GM21381 (cell line): ENCODE measurements at regions not wholly inside any gene's neighbourhood (a gene's known extent, or its start where the extent isn't known, plus 50 kb on each side); places are given as distances from the start of the nearest gene placed in this dataset.

Source experiments
- ATAC-seq: cut with Tn5 transposase; IDR thresholded peaks from one replicate; pipeline ENCODE4 v1.9.1; 2021; ENCODE audit warnings: mild to moderate bottlenecking, moderate library complexity; ENCODE audit not compliant: unreplicated experiment

DNA sequence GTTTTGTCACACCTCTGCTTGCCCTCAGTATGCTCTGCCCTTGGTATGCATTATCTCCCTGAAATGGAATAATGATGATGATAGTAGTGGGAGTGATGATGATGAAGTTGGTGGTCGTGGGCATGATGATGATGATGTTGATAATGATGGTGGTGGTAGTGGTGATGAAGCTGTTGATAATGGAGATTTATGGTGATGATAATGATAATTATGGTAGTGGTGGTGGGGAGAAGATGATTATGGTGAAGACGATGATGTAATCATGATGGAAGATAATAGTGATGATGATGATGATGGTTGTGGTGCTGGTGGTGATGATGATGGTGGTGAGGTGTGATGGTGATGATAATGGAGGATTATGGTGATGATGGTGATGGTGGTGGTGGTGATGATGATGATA, 390.1 kb upstream of the EEF2KMT start:
- ATAC-seq, result no peak

DNA sequence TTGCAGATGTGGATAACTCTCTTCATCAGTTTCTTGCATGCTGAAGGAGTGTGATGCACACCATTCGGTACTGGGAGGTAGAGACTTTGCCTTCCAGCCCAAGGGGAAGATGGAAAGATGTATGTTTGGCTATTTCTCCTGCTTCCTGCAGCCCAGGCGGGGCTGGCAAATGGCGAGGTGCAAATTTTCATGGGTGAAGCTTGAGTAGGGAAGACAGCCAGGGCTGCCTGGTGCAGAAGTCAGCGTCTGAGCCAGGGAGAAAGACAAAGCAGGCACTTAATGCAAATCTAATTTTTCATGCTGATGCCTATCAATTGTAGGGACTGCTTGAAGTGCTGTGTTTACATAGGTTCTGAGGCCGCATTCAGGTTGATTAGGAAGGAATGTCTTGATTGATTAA, 384.7 kb upstream of the EEF2KMT start:
- ATAC-seq, result no peak

DNA sequence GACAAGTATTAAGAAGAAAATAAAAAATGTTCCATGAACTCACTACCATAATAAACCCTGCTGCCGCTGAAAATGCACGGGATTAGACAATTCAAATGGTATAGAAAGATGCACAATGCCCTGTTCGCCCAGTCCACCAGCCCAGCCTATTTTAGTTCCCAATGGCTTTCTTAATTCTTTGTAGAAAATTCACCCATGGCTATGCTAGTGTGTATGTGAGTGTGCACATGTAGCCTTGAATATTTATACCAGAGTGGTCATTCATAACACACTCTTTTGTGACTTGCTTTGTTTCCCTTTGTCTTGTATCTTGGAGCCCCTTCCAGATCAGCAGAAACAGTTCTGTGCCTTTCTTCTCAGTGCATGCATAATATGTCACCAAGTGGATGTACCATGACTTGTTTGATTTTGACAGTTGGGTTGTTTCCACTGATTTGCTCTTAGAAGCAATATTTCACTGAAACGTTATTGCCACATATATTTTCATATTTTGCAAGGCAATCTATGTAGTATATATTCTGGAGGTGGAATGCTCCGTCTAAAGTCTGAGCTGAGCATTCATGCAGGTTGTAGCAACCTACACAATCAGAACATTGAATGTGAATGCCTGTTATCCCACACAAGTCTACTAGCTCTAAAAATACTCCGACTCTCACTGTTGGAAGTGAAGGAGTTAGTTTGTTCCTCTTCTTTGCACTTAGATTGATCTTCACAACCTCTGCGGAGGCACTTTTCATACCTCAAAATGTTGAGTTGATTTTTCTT, 383.0 kb upstream of the EEF2KMT start:
- ATAC-seq, result no peak

DNA sequence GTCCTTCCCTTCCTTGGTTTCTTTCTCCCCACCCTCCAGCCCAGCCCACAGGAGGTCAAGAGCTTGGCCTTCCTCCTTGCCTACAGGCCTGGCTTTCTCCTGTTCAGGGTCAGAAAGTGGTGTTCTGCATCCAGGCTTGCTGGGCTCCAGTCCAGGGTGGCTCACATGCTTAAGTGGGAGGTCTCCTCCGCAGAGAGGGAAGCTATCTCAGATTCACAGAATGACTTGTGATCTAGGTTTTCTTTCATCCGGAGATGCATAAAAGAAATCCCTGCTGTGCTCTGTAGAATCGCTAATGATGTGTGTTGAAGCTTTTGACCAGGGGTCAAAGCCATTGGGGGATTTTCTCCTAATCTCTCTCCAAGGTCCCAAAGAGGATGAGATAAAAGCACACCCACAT, 382.3 kb upstream of the EEF2KMT start:
- ATAC-seq, result no peak

DNA sequence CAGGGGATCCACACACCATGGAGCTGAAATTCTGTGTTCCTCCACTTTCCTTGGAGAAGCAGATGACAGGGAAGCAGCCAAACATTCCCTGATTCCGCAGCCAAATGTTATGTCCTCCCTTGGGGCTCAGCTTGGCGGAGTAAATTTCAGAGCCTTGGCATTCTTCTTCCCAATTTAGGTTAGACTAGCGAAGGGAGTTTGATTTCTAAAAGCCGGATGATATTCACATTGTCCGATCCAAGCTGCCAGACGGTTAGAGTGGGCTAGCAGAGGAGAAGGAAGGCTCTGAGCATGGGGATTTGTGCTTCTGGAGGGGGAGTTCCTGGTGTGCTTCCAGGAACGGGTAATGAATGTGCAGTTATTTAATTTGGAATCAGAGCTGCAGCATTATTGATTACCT, 380.4 kb upstream of the EEF2KMT start:
- no peak for ATAC-seq

DNA sequence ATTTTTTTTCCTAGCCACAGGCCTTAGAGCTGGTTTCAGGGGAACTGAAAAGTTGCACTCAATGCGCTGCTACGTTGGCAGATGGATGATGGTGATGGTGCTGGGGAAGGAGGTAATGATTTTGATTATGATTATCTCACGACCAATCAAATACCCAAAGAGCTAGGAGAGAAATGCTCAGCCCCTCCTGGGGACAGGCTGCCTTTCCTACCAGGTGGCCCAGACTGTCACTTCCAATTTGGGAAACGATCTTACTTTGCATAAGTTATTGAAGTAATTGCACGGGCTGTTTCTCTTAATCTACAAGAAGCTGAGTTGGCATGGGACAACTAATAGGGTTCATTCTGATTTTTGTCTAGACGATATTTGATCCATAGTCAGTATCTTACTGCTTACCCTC, 379.7 kb upstream of the EEF2KMT start:
- no peak for ATAC-seq

DNA sequence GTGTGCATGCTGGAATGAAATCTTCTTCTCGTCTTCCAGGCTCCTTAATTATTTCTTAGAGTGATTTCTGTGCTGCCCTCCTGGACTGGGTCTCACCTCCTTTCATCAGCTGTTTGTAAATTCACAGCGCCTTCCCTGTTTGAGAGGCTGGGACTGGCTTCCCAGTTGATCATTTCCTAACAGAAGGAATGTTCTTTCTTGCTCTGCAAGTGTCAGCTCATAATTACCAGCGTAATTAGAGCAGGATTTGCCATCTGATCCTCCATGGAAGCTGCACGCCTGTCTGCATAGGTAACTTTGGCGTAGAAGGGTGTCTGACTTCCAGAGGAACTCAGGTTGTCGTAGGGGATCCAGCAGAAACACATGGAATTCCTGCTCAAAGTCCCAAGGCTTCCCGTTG, 375.0 kb upstream of the EEF2KMT start:
- ATAC-seq, result no peak

DNA sequence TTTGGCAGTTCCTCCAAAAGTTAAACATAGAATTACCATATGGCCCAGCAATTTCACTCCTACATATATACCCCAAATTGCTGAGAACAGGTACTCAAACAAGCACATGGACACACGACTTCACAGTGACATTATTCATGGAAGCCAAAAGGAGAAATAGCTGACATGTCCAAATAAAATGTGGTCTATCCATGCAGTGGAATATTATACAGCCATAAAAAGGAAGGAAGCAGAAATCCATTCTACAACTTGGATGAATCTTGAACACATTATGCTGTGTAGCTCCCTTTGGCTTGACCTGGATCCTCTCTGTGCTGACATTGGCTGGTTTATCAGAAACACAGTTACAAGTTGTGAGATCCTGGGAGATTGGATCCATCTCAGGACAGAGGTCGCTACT, 370.9 kb upstream of the EEF2KMT start:
- no peak for ATAC-seq

DNA sequence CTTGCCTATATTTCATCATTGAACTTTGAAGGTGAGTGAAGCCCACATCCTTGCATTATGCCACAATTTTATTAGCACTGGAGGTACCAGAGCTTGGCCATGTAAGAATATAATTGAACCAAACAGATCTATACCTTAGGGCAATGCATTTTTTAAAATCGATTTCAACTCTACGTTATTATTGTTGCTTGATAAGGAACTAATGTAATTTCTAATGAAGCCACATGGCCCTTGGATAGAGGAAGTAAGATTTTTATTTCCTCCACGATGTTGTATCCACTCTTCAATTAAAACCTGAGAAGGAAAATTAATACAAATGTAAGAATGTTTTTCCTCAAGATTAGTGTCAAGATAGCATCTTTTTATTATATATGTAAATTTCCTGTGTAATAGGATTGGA, 370.0 kb upstream of the EEF2KMT start:
- no peak for ATAC-seq

DNA sequence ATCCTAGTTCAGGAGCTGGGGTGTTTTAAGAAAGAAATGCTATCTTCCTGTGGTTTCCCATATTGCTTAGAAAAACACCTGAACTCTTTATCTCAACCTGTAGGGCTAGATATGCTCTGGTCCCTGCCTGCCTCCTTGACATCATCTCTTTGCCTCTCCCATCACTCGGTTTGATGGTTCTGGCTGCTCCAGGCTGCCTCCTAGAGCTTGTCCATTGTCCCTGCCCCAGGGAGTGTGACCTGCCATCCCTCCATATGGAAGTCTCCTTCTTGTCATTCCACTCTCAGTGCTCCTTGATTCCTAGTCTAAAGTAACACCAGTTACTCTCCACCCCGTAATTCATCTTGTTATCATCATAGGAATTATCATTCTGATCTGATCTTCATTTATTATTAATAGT, 369.0 kb upstream of the EEF2KMT start:
- no peak for ATAC-seq

DNA sequence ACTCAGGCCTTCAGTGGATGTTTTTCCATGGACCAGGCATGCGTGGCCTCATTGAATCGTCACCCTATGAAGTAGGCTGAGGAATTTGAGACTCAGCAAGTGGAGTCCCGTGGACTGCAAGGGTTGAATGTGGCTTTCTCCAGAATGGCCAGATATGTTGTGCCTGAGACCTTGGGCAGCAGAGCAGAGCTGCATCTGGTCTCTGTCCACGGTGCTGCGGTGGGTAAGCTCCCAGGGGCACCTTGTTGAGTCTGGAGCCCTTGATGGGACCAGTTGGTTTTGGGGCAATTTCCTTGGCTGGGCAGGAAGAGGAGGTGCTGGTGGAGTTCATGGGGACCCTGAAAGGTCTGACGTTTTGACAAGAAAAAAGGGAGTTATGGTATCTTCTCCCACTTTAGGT, 368.1 kb upstream of the EEF2KMT start:
- no peak for ATAC-seq

DNA sequence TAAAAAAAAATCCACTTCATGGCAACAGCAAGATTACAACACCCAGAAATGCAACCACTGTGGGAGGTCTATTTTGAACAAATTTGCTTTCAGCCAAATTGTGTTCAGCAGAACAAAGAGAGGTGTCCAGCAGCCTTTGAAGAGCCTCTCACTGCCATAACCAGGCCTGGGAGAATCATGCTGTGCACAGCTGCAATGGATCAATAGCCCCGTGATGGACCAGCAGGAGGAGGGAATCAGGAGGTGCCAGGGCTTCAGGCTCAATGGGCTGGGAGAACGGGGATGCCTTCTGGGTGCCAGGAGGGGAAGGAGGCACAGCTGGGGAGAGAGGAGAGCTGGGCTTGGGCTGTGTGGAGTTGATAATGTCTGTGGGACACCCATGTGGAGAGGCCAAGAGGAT, 366.2 kb upstream of the EEF2KMT start:
- no peak for ATAC-seq

DNA sequence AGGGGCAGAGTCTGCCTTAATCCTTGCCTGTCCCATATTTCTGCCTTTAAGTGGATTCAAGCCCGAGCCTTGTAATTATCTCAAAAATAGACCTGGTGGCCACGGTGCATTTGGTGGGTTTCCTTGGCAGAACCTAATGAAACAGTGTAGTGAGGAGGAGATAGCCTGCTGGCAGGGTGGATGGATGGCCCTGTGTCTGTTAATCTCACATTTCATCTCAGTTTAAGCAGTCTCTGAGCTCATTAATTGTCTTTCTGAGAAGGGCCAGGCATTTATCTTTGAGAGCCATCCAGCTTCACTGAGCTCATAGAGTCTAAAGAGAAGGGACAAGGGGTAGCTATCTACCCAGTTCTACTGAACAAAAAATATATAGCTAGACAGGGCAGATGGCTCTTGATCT, 364.0 kb upstream of the EEF2KMT start:
- ATAC-seq, result no peak

DNA sequence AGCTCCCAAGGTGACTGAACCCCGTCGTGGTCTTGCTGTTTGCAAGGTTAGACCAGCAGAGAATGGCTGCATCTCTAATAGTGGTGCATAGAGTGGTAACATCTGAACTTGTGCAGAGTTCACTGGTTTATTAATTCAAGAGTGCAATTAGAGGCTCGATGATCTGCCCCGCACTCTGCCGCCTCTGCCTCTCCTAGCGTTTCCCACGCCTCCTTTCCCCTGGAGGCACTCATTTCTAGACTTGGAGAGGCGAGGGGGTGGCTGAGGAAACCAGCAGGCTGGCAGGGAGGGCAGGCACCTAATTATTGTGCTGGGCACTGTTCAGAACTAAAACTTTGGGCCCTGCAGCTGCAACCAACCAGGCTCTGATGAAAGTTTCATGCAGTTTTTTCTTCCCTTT, 363.5 kb upstream of the EEF2KMT start:
- ATAC-seq, result no peak

DNA sequence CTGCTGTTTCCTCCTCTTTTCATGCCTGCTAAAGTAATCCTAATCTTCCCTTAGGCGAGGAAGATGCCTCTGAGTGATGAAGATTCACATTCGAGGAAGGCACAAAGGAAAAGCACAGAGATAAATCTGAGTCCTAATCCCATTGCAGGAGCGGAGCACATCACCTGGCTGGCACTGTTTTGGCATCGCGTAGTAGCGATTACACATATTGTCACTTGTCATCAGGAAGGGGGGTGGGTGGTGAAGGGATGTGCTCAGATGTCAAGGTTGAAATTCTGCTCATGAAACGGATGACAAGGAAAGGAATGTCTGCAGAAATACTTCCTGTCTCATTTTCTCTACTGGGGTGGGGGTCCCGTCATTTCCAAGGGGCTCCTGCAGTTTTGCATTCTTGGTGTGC, 363.1 kb upstream of the EEF2KMT start:
- no peak for ATAC-seq

DNA sequence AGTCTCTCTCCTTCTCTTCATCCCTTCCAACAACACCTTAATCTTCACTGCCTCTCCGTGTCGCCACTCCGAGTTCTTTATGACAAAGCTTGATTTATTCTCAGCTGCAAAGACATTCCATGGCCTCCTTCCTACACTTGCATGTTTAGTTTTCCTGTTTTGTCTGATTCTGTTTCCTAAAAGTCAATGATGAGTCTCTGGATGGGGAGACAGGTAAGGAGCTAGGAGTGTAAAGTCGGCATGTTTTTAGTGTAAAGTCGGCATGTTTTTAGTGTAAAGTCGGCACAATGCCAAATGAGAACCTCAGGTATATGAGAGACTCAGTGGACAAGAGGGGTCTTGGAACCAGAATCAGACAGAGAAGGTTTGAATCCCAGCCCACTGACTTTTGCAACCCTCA, 362.3 kb upstream of the EEF2KMT start:
- ATAC-seq, result no peak

DNA sequence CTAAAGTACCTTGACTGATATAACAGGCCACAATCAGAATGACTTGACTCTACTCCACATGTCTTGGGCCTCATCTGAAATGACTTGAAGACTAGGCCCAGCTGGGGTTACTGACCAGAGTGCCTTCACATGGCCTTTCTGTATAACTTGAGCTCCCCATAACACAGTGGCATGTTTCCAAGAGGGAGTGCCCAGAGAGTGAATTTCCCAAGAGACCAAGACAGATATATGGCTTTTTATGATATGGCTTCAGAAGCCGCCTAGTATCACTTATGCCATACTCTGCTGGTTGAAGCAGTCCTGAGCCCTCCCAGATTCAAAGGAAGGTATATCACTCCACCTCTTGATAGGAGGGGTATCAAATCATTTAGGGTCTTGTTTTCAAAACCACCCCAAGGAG, 357.5 kb upstream of the EEF2KMT start:
- no peak for ATAC-seq

DNA sequence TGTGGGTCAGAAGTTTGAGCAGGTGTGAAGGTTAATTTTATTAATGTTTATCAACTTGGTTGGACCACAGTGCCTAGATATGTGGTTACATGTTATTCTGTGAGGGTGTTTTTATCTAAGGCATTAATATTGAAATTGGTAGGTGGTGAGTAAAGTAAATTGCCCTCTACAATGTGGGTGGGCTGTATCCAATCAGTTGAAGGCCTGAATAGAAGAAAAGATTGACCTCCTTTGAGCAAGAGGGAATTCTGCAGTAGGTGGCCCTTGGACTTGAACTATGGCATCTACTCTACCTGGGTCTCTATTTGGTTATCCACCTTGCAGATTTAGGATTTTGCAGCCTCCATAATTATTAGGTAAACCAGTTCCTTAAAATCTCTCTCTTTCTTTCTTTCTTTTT, 356.8 kb upstream of the EEF2KMT start:
- ATAC-seq, result no peak

DNA sequence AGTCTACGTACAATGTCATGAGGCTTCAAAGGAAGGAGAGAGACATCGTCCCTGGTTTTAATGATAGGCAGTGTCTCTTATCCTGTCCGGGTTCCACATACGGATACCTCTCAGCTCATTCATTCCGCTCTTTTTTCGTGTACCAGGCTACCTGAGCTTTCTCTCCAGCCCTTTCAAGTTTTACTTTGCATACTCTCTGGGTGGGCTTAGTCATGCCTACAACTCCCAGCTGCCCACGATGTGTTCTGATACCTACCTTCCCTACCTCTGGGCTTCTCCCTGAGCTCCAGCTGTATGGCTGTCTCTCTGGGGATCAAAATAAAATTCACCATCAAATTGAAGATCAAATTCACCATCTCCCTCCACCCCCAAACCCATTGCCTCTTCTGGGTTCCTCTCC, 354.0 kb upstream of the EEF2KMT start:
- no peak for ATAC-seq

DNA sequence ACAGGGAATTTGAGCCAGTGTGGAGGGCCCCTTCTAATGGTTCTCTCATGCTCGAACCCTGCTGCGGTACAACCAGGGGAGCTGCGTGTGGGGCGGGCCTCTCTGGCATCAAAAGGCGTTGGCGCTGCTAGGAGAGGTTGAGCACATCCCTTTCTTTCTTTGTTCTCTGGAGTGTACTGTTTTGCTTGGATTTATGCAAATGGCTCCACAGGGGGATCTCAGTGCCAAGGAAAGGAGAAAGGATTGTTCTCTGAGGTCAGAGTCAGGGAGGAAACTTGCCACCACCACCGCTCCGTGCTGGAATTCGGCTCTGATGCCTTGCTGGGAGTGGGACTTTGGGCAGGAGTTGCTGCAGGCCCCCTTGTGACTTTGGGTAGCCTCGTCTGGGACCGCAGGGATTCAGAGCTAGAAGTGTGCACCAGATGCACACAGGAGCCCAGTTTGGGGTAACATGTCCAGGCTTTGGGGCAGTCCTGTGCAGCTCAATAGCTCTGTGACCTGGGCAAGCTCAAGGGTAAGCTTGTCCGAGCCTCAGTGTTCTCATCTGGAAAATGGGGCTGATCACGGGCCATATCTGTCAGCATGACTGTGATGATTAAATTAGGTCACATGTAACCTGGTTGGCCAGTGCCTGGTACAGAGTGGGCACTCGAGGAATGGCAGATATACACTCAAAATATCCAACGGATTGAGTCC, 353.0 kb upstream of the EEF2KMT start:
- no peak for ATAC-seq

DNA sequence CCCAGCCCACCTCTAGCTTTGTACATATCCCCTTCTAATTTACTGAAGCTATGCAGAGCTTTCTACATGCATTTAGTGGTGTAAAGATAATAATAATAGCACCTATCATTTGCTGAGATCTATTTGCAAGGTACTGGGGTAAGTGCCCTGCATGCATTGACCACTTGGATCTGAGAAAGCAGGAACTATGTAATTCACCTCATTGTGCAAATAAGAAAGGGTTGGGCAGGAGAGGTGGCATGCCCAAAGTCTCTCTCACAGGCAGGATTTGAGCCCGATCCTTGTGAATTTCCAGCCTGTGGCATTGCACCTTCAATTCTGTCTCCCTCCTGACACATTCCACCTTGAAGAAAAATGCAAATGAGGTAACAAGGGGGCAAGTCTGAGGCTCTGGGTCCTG, 352.3 kb upstream of the EEF2KMT start:
- ATAC-seq, result no peak

DNA sequence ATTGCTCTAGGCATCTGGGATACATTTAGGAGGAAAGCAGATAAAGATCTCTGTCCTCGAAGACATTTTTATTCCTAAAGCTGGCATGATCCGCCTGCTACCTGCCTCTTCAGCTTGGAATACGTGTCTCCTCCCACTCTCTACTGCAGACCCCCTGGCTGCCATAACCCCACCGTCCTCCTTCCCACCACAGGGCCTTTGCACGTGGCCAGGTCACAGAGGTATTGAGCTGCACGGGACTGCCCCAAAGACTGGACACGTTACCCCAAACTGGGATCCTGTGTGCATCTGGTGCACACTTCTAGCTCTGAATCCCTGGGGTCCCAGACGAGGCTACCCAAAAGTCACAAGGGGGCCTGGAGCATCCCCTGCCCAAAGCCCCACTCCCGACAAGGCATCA, 351.2 kb upstream of the EEF2KMT start:
- no peak for ATAC-seq

DNA sequence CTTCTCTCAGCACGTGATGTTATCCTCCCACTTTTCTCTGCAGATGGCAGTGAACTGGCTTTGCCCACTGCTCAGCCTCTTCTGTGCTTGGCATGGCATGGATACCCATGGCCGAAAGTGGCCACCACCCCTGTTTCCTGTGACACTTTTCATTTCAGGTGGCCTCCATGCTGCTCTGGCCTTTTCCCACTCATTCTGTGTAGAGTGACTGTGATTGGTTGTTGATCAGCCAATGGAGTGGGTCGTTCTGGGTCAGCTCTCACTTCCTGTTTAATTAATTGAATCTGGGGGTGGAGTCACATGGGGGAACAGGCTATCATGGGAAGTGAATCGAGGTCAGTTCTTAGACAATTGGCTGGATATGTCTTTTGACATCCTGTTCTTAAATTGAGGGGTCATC, 350.1 kb upstream of the EEF2KMT start:
- ATAC-seq, result no peak
